ENCODE measurements at regions not wholly inside any gene's neighbourhood (a gene's known extent, or its start where the extent isn't known, plus 50 kb on each side); places are given as distances from the start of the nearest gene placed in this dataset.
A peak's percentile ranks its signal among the peaks of the same experiment; 100 is the strongest.

DNA sequence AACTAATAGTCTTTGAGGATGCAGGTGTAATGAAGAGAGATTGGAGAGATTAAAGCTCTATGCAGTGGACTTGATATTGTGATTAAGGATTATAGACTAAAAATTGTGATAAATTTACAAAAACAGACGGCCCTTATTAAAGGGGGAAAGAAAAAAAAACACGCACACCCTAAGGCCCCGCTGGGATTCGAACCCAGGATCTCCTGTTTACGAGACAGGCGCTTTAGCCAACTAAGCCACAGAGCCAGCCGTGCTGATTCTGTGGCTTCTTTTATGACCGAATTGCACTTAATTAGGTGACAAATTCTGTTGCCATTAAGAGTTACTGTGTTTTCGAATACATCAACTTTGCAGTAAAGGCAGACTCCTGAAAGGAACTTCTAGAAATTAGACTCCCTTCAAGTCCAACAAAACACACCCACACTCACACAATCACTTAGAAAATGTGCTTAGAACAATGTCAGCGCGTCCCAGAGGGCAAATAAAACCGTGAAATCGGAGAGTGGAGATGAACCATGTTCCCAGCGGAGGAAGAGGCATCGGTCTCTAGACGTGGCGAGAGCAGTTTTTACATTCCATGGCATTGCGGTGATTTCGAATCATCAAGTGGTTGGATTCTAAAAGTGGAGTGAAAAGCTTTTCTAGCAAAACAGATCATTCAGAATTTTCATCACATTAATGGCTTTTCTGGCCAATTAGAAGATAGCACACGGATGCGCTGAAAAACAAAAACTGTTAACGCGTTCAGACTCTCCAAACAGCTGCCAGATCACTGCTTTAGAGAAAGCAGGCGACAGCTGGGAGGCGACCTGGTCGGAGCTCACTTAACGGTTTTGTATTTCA is 122.6 kb downstream of the GPX5 start:
- peak; percentile 79 for DNase-seq
- TF ChIP-seq, protein P1, sequence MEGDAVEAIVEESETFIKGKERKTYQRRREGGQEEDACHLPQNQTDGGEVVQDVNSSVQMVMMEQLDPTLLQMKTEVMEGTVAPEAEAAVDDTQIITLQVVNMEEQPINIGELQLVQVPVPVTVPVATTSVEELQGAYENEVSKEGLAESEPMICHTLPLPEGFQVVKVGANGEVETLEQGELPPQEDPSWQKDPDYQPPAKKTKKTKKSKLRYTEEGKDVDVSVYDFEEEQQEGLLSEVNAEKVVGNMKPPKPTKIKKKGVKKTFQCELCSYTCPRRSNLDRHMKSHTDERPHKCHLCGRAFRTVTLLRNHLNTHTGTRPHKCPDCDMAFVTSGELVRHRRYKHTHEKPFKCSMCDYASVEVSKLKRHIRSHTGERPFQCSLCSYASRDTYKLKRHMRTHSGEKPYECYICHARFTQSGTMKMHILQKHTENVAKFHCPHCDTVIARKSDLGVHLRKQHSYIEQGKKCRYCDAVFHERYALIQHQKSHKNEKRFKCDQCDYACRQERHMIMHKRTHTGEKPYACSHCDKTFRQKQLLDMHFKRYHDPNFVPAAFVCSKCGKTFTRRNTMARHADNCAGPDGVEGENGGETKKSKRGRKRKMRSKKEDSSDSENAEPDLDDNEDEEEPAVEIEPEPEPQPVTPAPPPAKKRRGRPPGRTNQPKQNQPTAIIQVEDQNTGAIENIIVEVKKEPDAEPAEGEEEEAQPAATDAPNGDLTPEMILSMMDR (IDR thresholded peaks at IDR 0.05; ENCODE audit: partially characterized antibody, unreplicated experiment): no peak
- Mint-ChIP-seq H3K27ac (ENCODE audit: unreplicated experiment) (peak overlapping the region; percentile 74), H3K4me1 (ENCODE audit: low read depth, unreplicated experiment) (peaks cover 21% of the 10 kb centered on the region), H3K9me3 (ENCODE audit: unreplicated experiment) (peaks cover 17% of the 10 kb centered on the region), H3K36me3 (ENCODE audit: unreplicated experiment) (no peaks in the 10 kb centered on the region), H3K27me3 (ENCODE audit: unreplicated experiment) (peaks cover 13% of the 10 kb centered on the region), H3K4me3 (ENCODE audit: unreplicated experiment) (peak overlapping the region; percentile 83)

DNA sequence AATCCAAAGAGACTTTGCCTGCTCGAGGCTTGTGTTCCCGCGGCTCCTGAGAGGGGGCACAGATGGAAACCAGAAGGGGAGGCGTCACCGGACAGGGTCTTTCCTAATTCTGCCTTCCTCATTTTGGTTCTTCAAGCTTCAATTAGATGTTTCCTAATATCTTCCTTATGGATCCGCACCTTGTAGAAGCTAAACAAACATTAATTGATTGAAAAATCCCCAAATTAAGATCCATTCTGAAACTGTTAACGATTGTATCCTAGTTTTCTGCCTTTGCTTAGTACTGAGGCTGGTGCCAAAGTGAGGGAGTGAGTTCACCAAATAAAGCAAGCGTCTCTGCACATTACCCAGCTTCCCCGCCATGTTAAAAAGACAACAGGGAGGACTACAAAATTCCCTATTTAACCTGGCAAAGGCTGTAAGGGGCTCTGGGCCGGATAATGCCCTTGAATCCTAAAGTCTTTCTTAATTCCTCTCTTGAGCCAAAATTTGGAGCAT is 123.2 kb downstream of the GPX5 start:
- no peak for DNase-seq
- H3K27me3 Mint-ChIP-seq (ENCODE audit: unreplicated experiment): peaks cover 13% of the 10 kb centered on the region

DNA sequence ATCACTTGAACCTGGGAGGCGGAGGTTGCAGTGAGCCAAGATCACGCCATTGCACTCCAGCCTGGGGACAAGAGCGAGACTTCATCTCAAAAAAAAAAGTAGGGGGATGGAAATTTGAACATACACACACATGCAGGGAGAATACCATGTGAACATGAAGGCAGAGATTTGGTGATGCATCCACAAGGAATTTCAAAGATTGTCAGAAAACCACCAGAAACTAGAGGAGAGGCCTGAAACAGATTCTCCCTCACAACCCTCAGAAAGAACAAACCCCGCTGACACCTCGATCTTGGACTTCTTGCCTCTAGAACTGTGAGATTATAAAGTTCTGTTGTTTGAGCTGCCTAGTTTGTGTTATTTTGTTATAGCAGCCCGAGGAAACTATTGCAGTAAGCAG is 125.5 kb downstream of the GPX5 start:
- TF ChIP-seq, protein P1 (IDR thresholded peaks at IDR 0.05; ENCODE audit: partially characterized antibody, unreplicated experiment): no peak
- H3K27ac Mint-ChIP-seq (ENCODE audit: unreplicated experiment): peak overlapping the region; percentile 0
- H3K9me3 Mint-ChIP-seq (ENCODE audit: unreplicated experiment): peaks cover 13% of the 10 kb centered on the region
- H3K4me3 Mint-ChIP-seq (ENCODE audit: unreplicated experiment): no peak overlapping the region
- peaks cover 25% of the 10 kb centered on the region for H3K4me1 Mint-ChIP-seq (ENCODE audit: low read depth, unreplicated experiment)
- DNase-seq: no peak
- peaks cover 13% of the 10 kb centered on the region for H3K27me3 Mint-ChIP-seq (ENCODE audit: unreplicated experiment)
- H3K36me3 Mint-ChIP-seq (ENCODE audit: unreplicated experiment): no peaks in the 10 kb centered on the region

More for the DNA sequence above, 123.2 kb downstream of the GPX5 start:
- Mint-ChIP-seq H3K9me3 (ENCODE audit: unreplicated experiment) (peaks cover 13% of the 10 kb centered on the region), H3K4me3 (ENCODE audit: unreplicated experiment) (peak overlapping the region; percentile 83), H3K36me3 (ENCODE audit: unreplicated experiment) (no peaks in the 10 kb centered on the region), H3K4me1 (ENCODE audit: low read depth, unreplicated experiment) (peaks cover 21% of the 10 kb centered on the region), H3K27ac (ENCODE audit: unreplicated experiment) (peak overlapping the region; percentile 74)
- TF ChIP-seq, protein P1 (IDR thresholded peaks at IDR 0.05; ENCODE audit: partially characterized antibody, unreplicated experiment): no peak

DNA sequence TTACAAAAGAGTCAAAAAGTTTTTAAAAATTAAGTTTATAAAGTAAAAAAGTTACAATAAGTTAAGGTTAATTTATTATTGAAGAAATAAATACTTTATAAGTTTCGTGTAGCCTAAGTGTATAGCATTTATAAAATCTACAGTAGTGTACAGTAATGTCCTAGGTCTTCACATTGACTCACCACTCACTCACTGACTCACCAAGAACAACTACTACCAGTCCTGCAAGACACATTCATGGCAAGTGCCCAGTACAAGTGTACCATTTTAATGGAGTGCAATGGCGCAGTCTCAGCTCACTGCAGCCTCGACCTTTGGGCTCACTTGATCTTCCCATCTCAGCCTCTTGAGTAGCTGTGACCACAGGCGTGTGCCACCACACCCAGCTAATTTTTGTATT is 128.2 kb downstream of the GPX5 start:
- Mint-ChIP-seq H3K36me3 (ENCODE audit: unreplicated experiment) (no peaks in the 10 kb centered on the region), H3K27ac (ENCODE audit: unreplicated experiment) (no peak overlapping the region), H3K9me3 (ENCODE audit: unreplicated experiment) (peaks cover 17% of the 10 kb centered on the region), H3K4me3 (ENCODE audit: unreplicated experiment) (no peak overlapping the region), H3K4me1 (ENCODE audit: low read depth, unreplicated experiment) (peaks cover 36% of the 10 kb centered on the region), H3K27me3 (ENCODE audit: unreplicated experiment) (peaks cover 15% of the 10 kb centered on the region)
- TF ChIP-seq, protein P1 (IDR thresholded peaks at IDR 0.05; ENCODE audit: partially characterized antibody, unreplicated experiment): no peak
- DNase-seq: no peak

DNA sequence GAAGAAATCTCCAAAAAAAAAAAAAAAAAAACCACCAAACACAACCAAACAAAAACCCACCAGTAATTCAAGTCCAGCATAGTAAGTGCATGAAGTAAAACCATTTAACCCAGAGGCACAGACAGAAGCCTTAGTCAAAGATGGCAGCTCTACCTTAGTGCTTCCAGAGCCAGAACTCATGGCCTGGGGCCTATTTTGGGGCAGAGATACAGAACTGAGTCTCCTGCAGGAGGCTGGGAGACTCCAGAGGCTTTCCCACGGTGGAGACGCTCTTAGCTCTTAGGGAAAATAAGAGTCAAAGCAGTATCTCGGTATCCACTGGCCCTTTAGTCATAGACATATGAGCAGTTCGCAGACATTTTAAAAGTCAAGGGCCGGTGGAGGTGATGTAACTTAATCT is 129.5 kb downstream of the GPX5 start:
- DNase-seq: no peak
- Mint-ChIP-seq H3K4me1 (ENCODE audit: low read depth, unreplicated experiment) (peaks cover 28% of the 10 kb centered on the region), H3K27ac (ENCODE audit: unreplicated experiment) (no peak overlapping the region), H3K27me3 (ENCODE audit: unreplicated experiment) (peaks cover 14% of the 10 kb centered on the region), H3K9me3 (ENCODE audit: unreplicated experiment) (peaks cover 17% of the 10 kb centered on the region), H3K36me3 (ENCODE audit: unreplicated experiment) (no peaks in the 10 kb centered on the region), H3K4me3 (ENCODE audit: unreplicated experiment) (no peak overlapping the region)
- TF ChIP-seq, protein P1 (IDR thresholded peaks at IDR 0.05; ENCODE audit: partially characterized antibody, unreplicated experiment): no peak

Data from glutamatergic neuron (in vitro differentiated cells).